HG03196 (cell line): ENCODE measurements at regions not wholly inside any gene's neighbourhood (a gene's known extent, or its start where the extent isn't known, plus 50 kb on each side); places are given as distances from the start of the nearest gene placed in this dataset.

Experiments
- ATAC-seq: cut with Tn5 transposase; IDR thresholded peaks from one replicate; pipeline ENCODE4 v1.9.1; 2021; ENCODE audit not compliant: unreplicated experiment

GRCh38 chr12:98053202-98053601 lies 462.2 kb upstream of the TMPO start:
- no peak for ATAC-seq

GRCh38 chr12:98057701-98058100 lies 457.7 kb upstream of the TMPO start:
- ATAC-seq, result no peak

- ATAC-seq, result no peak
Measured at GRCh38 chr12:98058213-98058612, 457.2 kb upstream of the TMPO start.

GRCh38 chr12:98058838-98059237 lies 456.6 kb upstream of the TMPO start:
- no peak for ATAC-seq

GRCh38 chr12:98059659-98060343 lies 455.6 kb upstream of the TMPO start:
- ATAC-seq, result no peak

GRCh38 chr12:98060411-98060810 lies 455.0 kb upstream of the TMPO start:
- ATAC-seq, result no peak

- no peak for ATAC-seq
Measured at GRCh38 chr12:98062464-98063245, 452.7 kb upstream of the TMPO start.

- no peak for ATAC-seq
Measured at GRCh38 chr12:98064501-98064900, 450.9 kb upstream of the TMPO start.

- ATAC-seq, result no peak
Measured at GRCh38 chr12:98067795-98068194, 447.6 kb upstream of the TMPO start.

GRCh38 chr12:98073610-98074009 lies 441.8 kb upstream of the TMPO start:
- ATAC-seq, result no peak

GRCh38 chr12:98074286-98074685 lies 441.1 kb upstream of the TMPO start:
- ATAC-seq, result no peak

GRCh38 chr12:98084391-98084790 lies 431.0 kb upstream of the TMPO start:
- no peak for ATAC-seq

GRCh38 chr12:98085046-98085755 lies 430.2 kb upstream of the TMPO start:
- ATAC-seq, result no peak

- no peak for ATAC-seq
Measured at GRCh38 chr12:98090731-98091130, 424.7 kb upstream of the TMPO start.

- ATAC-seq, result no peak
Measured at GRCh38 chr12:98096436-98096835, 419.0 kb upstream of the TMPO start.

- ATAC-seq, result no peak
Measured at GRCh38 chr12:98106031-98106683, 409.2 kb upstream of the TMPO start.

GRCh38 chr12:98109266-98109665 lies 406.1 kb upstream of the TMPO start:
- no peak for ATAC-seq

GRCh38 chr12:98110536-98110935 lies 404.9 kb upstream of the TMPO start:
- ATAC-seq, result no peak

GRCh38 chr12:98113548-98113947 lies 401.8 kb upstream of the TMPO start:
- ATAC-seq, result no peak

GRCh38 chr12:98121963-98122362 lies 393.4 kb upstream of the TMPO start:
- ATAC-seq, result no peak

GRCh38 chr12:98123021-98123461 lies 392.3 kb upstream of the TMPO start:
- ATAC-seq, result no peak
